GM21390 (cell line): ENCODE measurements at regions not wholly inside any gene's neighbourhood (a gene's known extent, or its start where the extent isn't known, plus 50 kb on each side); places are given as distances from the start of the nearest gene placed in this dataset.
"Not testable (repeated sequence)": the region's sequence is repeated elsewhere in the genome, so short reads cannot be mapped to it uniquely, and the experiment has no call there.

Experiments used
- ATAC-seq: cut with Tn5 transposase; IDR thresholded peaks from one replicate; pipeline ENCODE4 v1.9.1; 2021; ENCODE audit not compliant: unreplicated experiment

GRCh38 chr2:183522489-183523266 is 398.4 kb downstream of the NUP35 start:
- no peak for ATAC-seq

GRCh38 chr2:183530333-183530901 is 406.2 kb downstream of the NUP35 start:
- ATAC-seq = peak; percentile 73

GRCh38 chr2:183532514-183532913 is 408.3 kb downstream of the NUP35 start:
- no peak for ATAC-seq

- no peak for ATAC-seq
Measured at GRCh38 chr2:183533021-183533420, 408.8 kb downstream of the NUP35 start.

- no peak for ATAC-seq
Measured at GRCh38 chr2:183536290-183536689, 412.0 kb downstream of the NUP35 start.

- no peak for ATAC-seq
Measured at GRCh38 chr2:183536714-183537113, 412.5 kb downstream of the NUP35 start.

- no peak for ATAC-seq
Measured at GRCh38 chr2:183541766-183542165, 417.5 kb downstream of the NUP35 start.

GRCh38 chr2:183542606-183543005 is 418.4 kb downstream of the NUP35 start:
- ATAC-seq = no peak

GRCh38 chr2:183543222-183543621 is 419.0 kb downstream of the NUP35 start:
- peak; percentile 25 for ATAC-seq

- peak; percentile 72 for ATAC-seq
Measured at GRCh38 chr2:183543731-183544130, 419.5 kb downstream of the NUP35 start.

- not testable (repeated sequence) for ATAC-seq
Measured at GRCh38 chr2:183546560-183547350, 422.5 kb downstream of the NUP35 start.

GRCh38 chr2:183552716-183553115 is 428.5 kb downstream of the NUP35 start:
- ATAC-seq = no peak

- ATAC-seq = no peak
Measured at GRCh38 chr2:183564726-183565125, 440.5 kb downstream of the NUP35 start.

GRCh38 chr2:183575481-183575880 is 451.2 kb downstream of the NUP35 start:
- ATAC-seq = no peak

- no peak for ATAC-seq
Measured at GRCh38 chr2:183579686-183580085, 455.4 kb downstream of the NUP35 start.

GRCh38 chr2:183592271-183592670 is 468.0 kb downstream of the NUP35 start:
- ATAC-seq = no peak

GRCh38 chr2:183594150-183594549 is 469.9 kb downstream of the NUP35 start:
- no peak for ATAC-seq

- ATAC-seq = no peak
Measured at GRCh38 chr2:183597841-183598240, 473.6 kb downstream of the NUP35 start.

- no peak for ATAC-seq
Measured at GRCh38 chr2:183604065-183604464, 479.8 kb downstream of the NUP35 start.

GRCh38 chr2:183605440-183605839 is 481.2 kb downstream of the NUP35 start:
- ATAC-seq = no peak

GRCh38 chr2:183606022-183606717 is 481.9 kb downstream of the NUP35 start:
- ATAC-seq = no peak
